Stomach (tissue), 8 donors: ENCODE measurements at regions not wholly inside any gene's neighbourhood (a gene's known extent, or its start where the extent isn't known, plus 50 kb on each side); places are given as distances from the start of the nearest gene placed in this dataset.
A peak's percentile ranks its signal among the peaks of the same experiment; 100 is the strongest.

Experiments
- DNase-seq, 2 donors: peaks; one replicate each; pipeline versions ENCODE4 v3.0.0 to v3.0.0-alpha.2; 2013 to 2019
- H3K27ac ChIP-seq, 5 donors: fragments of 200-600 bp in 4 of 5; sonication (generic) in 4 of 5; one replicate each; pipeline ENCODE4 v1.5.1; 2013 to 2019; ENCODE audit warnings: mild to moderate bottlenecking in 1 of 5, moderate library complexity in 1 of 5
- H3K27me3 ChIP-seq, 3 donors: fragments of 200-600 bp; sonication (generic); one replicate each; pipeline ENCODE4 v1.5.1; 2017 to 2019; ENCODE audit warnings: mixed run types in 1 of 3
- H3K36me3 ChIP-seq, 4 donors: fragments of 200-600 bp; sonication (generic); 1 replicate in 3 of 4; 2 replicates in 1 of 4; pipeline ENCODE4 v1.5.1; 2016 to 2019
- H3K4me1 ChIP-seq, 4 donors: fragments of 200-600 bp; sonication (generic); one replicate each; pipeline ENCODE4 v1.5.1; 2016 to 2019
- H3K4me3 ChIP-seq, 4 donors: fragments of 200-600 bp; sonication (generic) in 3 of 4; one replicate each; pipeline ENCODE4 v1.5.1; 2016 to 2019; ENCODE audit warnings: mild to moderate bottlenecking in 1 of 4
- H3K9me3 ChIP-seq, 4 donors: fragments of 200-600 bp; sonication (generic); one replicate each; pipeline ENCODE4 v1.5.1; 2016 to 2019
- EP300 ChIP-seq: sonication (generic); formaldehyde crosslinking; IDR thresholded peaks from one replicate; pipeline ENCODE4 v1.6.1; 2017; ENCODE audit warnings: antibody characterized with exemption
- POLR2A ChIP-seq, 4 donors: fragments of 450-650 bp; IDR thresholded peaks; one replicate each; pipeline ENCODE4 v1.6.1; 2016; ENCODE audit warnings: antibody characterized with exemption in 4 of 4, control low read depth in 2 of 4, mild to moderate bottlenecking in 1 of 4, moderate library complexity in 1 of 4
- POLR2AphosphoS5 ChIP-seq, 3 donors: sonication (generic); formaldehyde crosslinking; IDR thresholded peaks; one replicate each; pipeline ENCODE4 v1.6.1; 2016; ENCODE audit warnings: antibody characterized with exemption in 3 of 3
- WGBS, 5 donors: extraction: QIAGEN DNeasy Blood & Tissue Kit in 3 of 5; methylation state at CpG; one replicate each; pipeline versions ENCODE4 v1.1.5 to v1.1.7; 2013 to 2018; 5-methylcytosine and 5-hydroxymethylcytosine counted together
- intact Hi-C: fragments of 100-400 bp; cut with DNase I; formaldehyde crosslinking; loops from one replicate; pipeline ENCODE4 v1.15.1; 2023; ENCODE audit warnings: low total_unique reads
- TF ChIP-seq, protein P1 (sequence below), 7 experiments: fragments of 450-650 bp in 4 of 7; fragments of 200-600 bp in 3 of 7; sonication (generic) in 3 of 7; IDR thresholded peaks; one replicate each; pipeline ENCODE4 v1.5.1; 2016 to 2019; ENCODE audit warnings: antibody characterized with exemption in 7 of 7, control low read depth in 2 of 7, mild to moderate bottlenecking in 1 of 7
- donor health status: healthy with polysubstance abuse.
- donor health status: Bipolar disorder and iron deficiency.
- donor health status: healthy.

DNA sequence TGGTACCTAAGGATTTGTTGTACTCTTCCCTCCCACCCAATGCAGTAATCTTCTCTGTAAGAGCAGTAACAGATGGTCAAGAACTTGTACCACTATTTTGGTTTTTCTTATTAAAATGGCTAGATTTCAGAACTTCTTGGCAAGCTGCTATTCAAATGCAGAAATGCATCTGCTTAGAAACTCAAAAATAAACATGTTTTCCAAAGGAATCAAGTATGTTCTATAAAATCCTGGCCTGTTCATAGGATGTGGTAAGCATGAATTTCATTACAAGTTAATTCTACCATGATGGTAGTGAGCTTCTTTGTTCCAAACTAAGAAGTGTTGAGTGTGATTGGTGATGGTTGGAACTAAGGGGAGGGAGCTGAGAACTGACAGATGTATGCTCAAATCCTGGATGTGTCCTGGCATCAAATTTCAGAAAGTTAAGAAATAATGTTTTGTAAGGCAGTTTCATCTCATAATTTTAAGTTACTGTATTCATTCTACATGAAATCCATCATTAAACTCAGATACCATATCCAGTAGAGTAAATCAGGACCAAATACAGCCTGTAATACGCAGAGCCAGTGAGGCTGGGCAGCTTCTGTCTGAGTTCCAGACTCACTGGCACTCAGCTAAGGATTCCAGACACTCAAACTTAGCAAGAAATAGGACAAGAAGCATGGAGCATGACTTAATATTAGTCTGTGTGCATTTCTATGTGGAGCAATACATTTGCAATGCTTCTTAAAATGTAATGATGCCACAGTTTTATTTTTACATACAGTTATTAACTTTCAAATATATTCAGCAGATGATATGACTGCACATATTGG, 119.6 kb downstream of the TES start:
- 65 to 97% (median 86%) methylated on average over 1 of the region's 1 CpG for WGBS, 5 donors
- intact Hi-C loops = no loop called here

DNA sequence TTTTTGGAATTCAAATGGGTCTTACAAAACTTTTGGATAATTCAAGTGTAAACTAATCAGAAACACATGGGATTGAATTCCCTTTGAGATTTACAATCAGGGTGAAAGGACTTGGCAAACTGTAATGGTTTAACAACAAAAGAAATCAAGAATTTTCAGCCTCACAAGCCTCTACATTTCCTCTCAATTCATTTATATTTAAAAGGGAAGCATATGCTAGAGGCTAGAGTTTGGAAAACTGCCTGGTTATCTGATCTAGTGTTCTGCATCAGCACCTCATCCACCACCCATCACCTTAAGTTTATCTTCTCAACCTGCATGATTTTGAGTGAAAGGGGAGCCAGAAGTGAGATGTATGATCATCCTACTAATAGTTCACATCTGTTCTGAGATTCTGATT, 120.7 kb downstream of the TES start:
- H3K36me3 ChIP-seq = no peaks in the 10 kb centered on the region
- peaks cover 0 to 21% (median 9%) of the 10 kb centered on the region in 4 donors for H3K4me1 ChIP-seq
- TF ChIP-seq EP300 = no peak
- TF ChIP-seq POLR2A (IDR thresholded peaks at IDR 0.05) = no peak
- TF ChIP-seq, protein P1, sequence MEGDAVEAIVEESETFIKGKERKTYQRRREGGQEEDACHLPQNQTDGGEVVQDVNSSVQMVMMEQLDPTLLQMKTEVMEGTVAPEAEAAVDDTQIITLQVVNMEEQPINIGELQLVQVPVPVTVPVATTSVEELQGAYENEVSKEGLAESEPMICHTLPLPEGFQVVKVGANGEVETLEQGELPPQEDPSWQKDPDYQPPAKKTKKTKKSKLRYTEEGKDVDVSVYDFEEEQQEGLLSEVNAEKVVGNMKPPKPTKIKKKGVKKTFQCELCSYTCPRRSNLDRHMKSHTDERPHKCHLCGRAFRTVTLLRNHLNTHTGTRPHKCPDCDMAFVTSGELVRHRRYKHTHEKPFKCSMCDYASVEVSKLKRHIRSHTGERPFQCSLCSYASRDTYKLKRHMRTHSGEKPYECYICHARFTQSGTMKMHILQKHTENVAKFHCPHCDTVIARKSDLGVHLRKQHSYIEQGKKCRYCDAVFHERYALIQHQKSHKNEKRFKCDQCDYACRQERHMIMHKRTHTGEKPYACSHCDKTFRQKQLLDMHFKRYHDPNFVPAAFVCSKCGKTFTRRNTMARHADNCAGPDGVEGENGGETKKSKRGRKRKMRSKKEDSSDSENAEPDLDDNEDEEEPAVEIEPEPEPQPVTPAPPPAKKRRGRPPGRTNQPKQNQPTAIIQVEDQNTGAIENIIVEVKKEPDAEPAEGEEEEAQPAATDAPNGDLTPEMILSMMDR (IDR thresholded peaks at IDR 0.05) = no peak
- TF ChIP-seq POLR2AphosphoS5 (IDR thresholded peaks at IDR 0.05) = no peak
- H3K4me3 ChIP-seq = no peak overlapping the region
- intact Hi-C loops = no loop called here
- H3K27ac ChIP-seq = no peak overlapping the region
- no peak for DNase-seq
- no peaks in the 10 kb centered on the region for H3K9me3 ChIP-seq
- H3K27me3 ChIP-seq = no peaks in the 10 kb centered on the region

More for the DNA sequence above, 119.6 kb downstream of the TES start:
- Histone ChIP-seq H3K4me1 (peaks cover 0 to 21% (median 9%) of the 10 kb centered on the region in 4 donors), H3K4me3 (no peak overlapping the region), H3K27me3 (no peaks in the 10 kb centered on the region), H3K27ac (peak overlapping the region in 1 of 5 donors; percentile 14), H3K36me3 (no peaks in the 10 kb centered on the region), H3K9me3 (no peaks in the 10 kb centered on the region)
- peak in 1 of 2 donors; percentile 20 for DNase-seq
- TF ChIP-seq POLR2AphosphoS5 (IDR thresholded peaks at IDR 0.05) = no peak
- TF ChIP-seq, protein P1 (IDR thresholded peaks at IDR 0.05) = no peak
- no peak for TF ChIP-seq POLR2A (IDR thresholded peaks at IDR 0.05)

DNA sequence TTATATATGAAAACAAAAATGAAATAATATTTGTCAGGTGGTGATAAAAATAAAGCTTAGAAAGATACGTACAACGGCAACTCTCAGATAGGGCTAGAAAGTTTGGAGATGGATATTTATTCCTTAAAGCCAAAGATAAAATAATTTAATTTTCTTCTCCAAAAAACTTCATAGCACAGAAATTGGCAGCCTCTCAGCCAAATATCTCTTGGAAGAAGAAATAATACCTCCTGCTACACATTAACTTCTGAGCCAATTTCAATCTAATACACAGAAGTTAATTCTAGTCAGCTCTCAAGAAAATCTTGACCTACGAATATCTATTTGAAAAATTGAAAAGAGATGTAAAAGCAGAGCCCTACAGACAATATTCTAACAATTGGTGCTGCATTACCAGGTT, 122.4 kb downstream of the TES start:
- no peaks in the 10 kb centered on the region for H3K9me3 ChIP-seq
- no peak overlapping the region for H3K4me3 ChIP-seq
- TF ChIP-seq EP300 (no peak), POLR2A (IDR thresholded peaks at IDR 0.05) (no peak), POLR2AphosphoS5 (IDR thresholded peaks at IDR 0.05) (no peak)
- TF ChIP-seq, protein P1 (IDR thresholded peaks at IDR 0.05) = no peak
- H3K27ac ChIP-seq = no peak overlapping the region
- H3K27me3 ChIP-seq = no peaks in the 10 kb centered on the region
- intact Hi-C loops = no loop called here
- no peaks in the 10 kb centered on the region for H3K36me3 ChIP-seq
- H3K4me1 ChIP-seq = peaks cover 0 to 21% (median 7%) of the 10 kb centered on the region in 4 donors
- no peak for DNase-seq
- 32 to 74% (median 45%) methylated on average over 3 of the region's 3 CpGs for WGBS, 5 donors

DNA sequence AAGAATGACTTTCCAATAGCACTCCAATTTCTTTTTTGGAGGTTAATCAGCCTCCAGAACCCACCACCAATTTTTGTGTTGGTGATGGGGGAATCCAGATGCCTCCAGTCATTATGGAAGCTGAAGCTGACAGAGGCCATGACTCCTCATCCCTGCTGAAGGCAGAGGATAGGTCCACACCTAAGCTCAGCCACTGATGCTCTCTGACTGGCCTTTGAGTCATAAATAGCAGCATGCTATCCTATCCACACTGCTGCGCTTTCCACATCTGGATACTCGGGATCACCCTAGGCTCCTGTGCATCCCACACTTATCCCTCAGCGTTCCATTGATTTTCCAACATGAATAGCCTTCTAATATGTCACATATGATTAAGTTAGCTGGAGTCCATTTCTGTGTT, 124.2 kb downstream of the TES start:
- Histone ChIP-seq H3K27me3 (no peaks in the 10 kb centered on the region), H3K4me3 (no peak overlapping the region), H3K9me3 (no peaks in the 10 kb centered on the region), H3K27ac (no peak overlapping the region), H3K4me1 (peaks cover 0 to 27% (median 11%) of the 10 kb centered on the region in 4 donors), H3K36me3 (no peaks in the 10 kb centered on the region)
- intact Hi-C loops = no loop called here
- TF ChIP-seq POLR2A (IDR thresholded peaks at IDR 0.05) (no peak), EP300 (no peak), POLR2AphosphoS5 (IDR thresholded peaks at IDR 0.05) (no peak)
- TF ChIP-seq, protein P1 (IDR thresholded peaks at IDR 0.05) = no peak
- DNase-seq = no peak
- 97 to 98% (median 97%) methylated on average over 3 of the region's 3 CpGs for WGBS, 5 donors
